Ishikawa (cell line): ENCODE measurements at regions not wholly inside any gene's neighbourhood (a gene's known extent, or its start where the extent isn't known, plus 50 kb on each side); places are given as distances from the start of the nearest gene placed in this dataset.

Experiments
- EGR1 ChIP-seq: IDR thresholded peaks from 2 replicates; pipeline ENCODE4 v1.6.1; 2012
- EP300 ChIP-seq: IDR thresholded peaks from 2 replicates; pipeline ENCODE4 v1.6.1; 2012; ENCODE audit warnings: borderline replicate concordance
- NFIC ChIP-seq: IDR thresholded peaks from 2 replicates; pipeline ENCODE4 v1.6.1; 2012
- RAD21 ChIP-seq: IDR thresholded peaks from 2 replicates; pipeline ENCODE4 v1.6.1; 2012; ENCODE audit warnings: low read depth
- TAF1 ChIP-seq: IDR thresholded peaks from 2 replicates; pipeline ENCODE4 v1.6.1; 2012; ENCODE audit warnings: low read depth, mild to moderate bottlenecking
- TCF12 ChIP-seq: IDR thresholded peaks from 2 replicates; pipeline ENCODE4 v1.6.1; 2012; ENCODE audit warnings: low read depth
- TEAD4 ChIP-seq: IDR thresholded peaks from 2 replicates; pipeline ENCODE4 v1.6.1; 2012
- YY1 ChIP-seq: IDR thresholded peaks from 2 replicates; pipeline ENCODE4 v1.6.1; 2012; ENCODE audit warnings: low read depth
- ZBTB7A ChIP-seq: IDR thresholded peaks from 2 replicates; pipeline ENCODE4 v1.6.1; 2012; ENCODE audit warnings: low read depth
- TF ChIP-seq, protein P1 (sequence below): IDR thresholded peaks from 2 replicates; pipeline ENCODE4 v1.6.1; 2012; ENCODE audit warnings: low read depth, mild to moderate bottlenecking
- TF ChIP-seq, protein P2 (sequence below): IDR thresholded peaks from 2 replicates; pipeline ENCODE4 v1.6.1; 2012

DNA sequence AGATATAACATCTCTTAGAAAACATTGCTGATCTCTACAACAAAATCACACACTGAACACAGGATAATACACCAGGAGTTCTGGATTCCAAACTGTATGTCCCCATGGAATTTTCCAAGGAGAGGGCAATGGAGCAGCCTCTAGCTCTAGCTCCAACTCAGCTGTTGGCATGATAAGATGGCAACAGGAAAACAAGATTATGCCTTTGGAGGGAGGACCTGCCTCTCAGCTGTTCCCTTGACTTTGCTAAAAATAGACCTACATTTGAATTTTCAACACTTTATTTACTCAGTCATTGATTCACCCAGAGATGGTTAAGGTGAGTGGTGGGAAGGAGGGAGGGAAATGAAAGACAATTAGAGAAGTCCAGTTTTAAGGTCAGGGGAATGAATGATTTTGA is 246.7 kb downstream of the ALDH8A1 start:
- TF ChIP-seq EP300: no peak
- TF ChIP-seq, protein P1, sequence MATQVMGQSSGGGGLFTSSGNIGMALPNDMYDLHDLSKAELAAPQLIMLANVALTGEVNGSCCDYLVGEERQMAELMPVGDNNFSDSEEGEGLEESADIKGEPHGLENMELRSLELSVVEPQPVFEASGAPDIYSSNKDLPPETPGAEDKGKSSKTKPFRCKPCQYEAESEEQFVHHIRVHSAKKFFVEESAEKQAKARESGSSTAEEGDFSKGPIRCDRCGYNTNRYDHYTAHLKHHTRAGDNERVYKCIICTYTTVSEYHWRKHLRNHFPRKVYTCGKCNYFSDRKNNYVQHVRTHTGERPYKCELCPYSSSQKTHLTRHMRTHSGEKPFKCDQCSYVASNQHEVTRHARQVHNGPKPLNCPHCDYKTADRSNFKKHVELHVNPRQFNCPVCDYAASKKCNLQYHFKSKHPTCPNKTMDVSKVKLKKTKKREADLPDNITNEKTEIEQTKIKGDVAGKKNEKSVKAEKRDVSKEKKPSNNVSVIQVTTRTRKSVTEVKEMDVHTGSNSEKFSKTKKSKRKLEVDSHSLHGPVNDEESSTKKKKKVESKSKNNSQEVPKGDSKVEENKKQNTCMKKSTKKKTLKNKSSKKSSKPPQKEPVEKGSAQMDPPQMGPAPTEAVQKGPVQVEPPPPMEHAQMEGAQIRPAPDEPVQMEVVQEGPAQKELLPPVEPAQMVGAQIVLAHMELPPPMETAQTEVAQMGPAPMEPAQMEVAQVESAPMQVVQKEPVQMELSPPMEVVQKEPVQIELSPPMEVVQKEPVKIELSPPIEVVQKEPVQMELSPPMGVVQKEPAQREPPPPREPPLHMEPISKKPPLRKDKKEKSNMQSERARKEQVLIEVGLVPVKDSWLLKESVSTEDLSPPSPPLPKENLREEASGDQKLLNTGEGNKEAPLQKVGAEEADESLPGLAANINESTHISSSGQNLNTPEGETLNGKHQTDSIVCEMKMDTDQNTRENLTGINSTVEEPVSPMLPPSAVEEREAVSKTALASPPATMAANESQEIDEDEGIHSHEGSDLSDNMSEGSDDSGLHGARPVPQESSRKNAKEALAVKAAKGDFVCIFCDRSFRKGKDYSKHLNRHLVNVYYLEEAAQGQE: no peak
- no peak for TF ChIP-seq TCF12
- TF ChIP-seq RAD21: no peak
- no peak for TF ChIP-seq TAF1
- TF ChIP-seq, protein P2, sequence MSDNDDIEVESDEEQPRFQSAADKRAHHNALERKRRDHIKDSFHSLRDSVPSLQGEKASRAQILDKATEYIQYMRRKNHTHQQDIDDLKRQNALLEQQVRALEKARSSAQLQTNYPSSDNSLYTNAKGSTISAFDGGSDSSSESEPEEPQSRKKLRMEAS: no peak
- TF ChIP-seq ZBTB7A: no peak
- no peak for TF ChIP-seq YY1
- no peak for TF ChIP-seq TEAD4
- TF ChIP-seq NFIC: no peak
- TF ChIP-seq EGR1: no peak
